ENCODE measurements at regions not wholly inside any gene's neighbourhood (a gene's known extent, or its start where the extent isn't known, plus 50 kb on each side); places are given as distances from the start of the nearest gene placed in this dataset.

- DNase-seq = no peak
- no peak overlapping the region for H2AK5ac ChIP-seq (ENCODE audit: insufficient read length, low read length)
- Mint-ChIP-seq H3K27me3 (ENCODE audit: low read depth) (no peaks in the 10 kb centered on the region), H3K4me1 (no peaks in the 10 kb centered on the region), H3K27ac (no peak overlapping the region), H3K36me3 (ENCODE audit: insufficient read depth in 1 of 3, low read depth in 3 of 3) (no peaks in the 10 kb centered on the region; a peak in 2 of 7 replicates), H3K4me3 (no peak overlapping the region), H3K9me3 (peaks cover 56 to 61% of the 10 kb centered on the region in 2 experiments)
- H3K4me1 ChIP-seq (ENCODE audit: insufficient read depth, low read length) = no peaks in the 10 kb centered on the region
- H3K23ac ChIP-seq (ENCODE audit: insufficient read length, low read depth, low read length) = no peak overlapping the region
- no peaks in the 10 kb centered on the region for H3K23me2 ChIP-seq (ENCODE audit: insufficient read length, low read depth, low read length, poor library complexity, severe bottlenecking)
- no peak overlapping the region for H3K9ac ChIP-seq (ENCODE audit: extremely low read depth, insufficient read length, low read length)
- no peak overlapping the region for H2BK20ac ChIP-seq (ENCODE audit: low read depth, low read length, poor library complexity, severe bottlenecking)
- no peak overlapping the region for H4K8ac ChIP-seq (replicated peaks; ENCODE audit: insufficient read length, low read depth, low read length)
- no peak overlapping the region for H3K56ac ChIP-seq (ENCODE audit: insufficient read length, low read depth, low read length)
- H3K27ac ChIP-seq (ENCODE audit: insufficient read length, low read depth, low read length) = no peak overlapping the region
- no peaks in the 10 kb centered on the region for H3K79me2 ChIP-seq (ENCODE audit: insufficient read depth, low read length)
- no peaks in the 10 kb centered on the region for H3K79me1 ChIP-seq (ENCODE audit: insufficient read depth, low read depth, low read length, poor library complexity, severe bottlenecking)
- no peaks in the 10 kb centered on the region; the same call in 1 of the 2 replicates for H3K27me3 ChIP-seq (ENCODE audit: insufficient read depth, low read length)
- no peak overlapping the region for H3K4ac ChIP-seq (ENCODE audit: low read depth, low read length)
- WGBS (ENCODE audit: extremely low coverage, insufficient read length, low lambda C conversion rate) = no CpG with 5 or more reads among the region's 1 CpG
- H3K14ac ChIP-seq (ENCODE audit: insufficient read depth, low read length) = no peak overlapping the region
- H2BK12ac ChIP-seq (ENCODE audit: insufficient read length, low read depth, low read length) = no peak overlapping the region
- H2AFZ ChIP-seq (ENCODE audit: low read length) = no peak overlapping the region
- no peak overlapping the region for H4K5ac ChIP-seq (ENCODE audit: insufficient read length, low read depth, low read length)
- H4K91ac ChIP-seq (ENCODE audit: insufficient read length, low read depth, low read length) = no peak overlapping the region
- no peak overlapping the region for H3T11ph ChIP-seq (ENCODE audit: low read length)
- TF ChIP-seq CTCF (conservative IDR thresholded peaks at IDR 0.05) = no peak
- H2BK15ac ChIP-seq (ENCODE audit: low read depth, low read length) = no peak overlapping the region
- no peak overlapping the region for H3K18ac ChIP-seq (ENCODE audit: insufficient read length, low read depth, low read length)
- no peak overlapping the region for H2BK120ac ChIP-seq (ENCODE audit: low read depth, low read length, poor library complexity, severe bottlenecking)
- peaks cover 9% of the 10 kb centered on the region for H3K9me3 ChIP-seq (ENCODE audit: control insufficient read depth, low read depth, low read length)
- H2BK5ac ChIP-seq (ENCODE audit: insufficient read length, low read length) = no peak overlapping the region
- H4K20me1 ChIP-seq (ENCODE audit: control insufficient read depth, insufficient read depth, insufficient read length) = no peaks in the 10 kb centered on the region
- H3K4me2 ChIP-seq (ENCODE audit: insufficient read depth, insufficient read length, low read length) = no peak overlapping the region
These were observed 310.0 kb downstream of the SLITRK2 start for GRCh38 chrX:146127617-146128016.

Data from H9 (cell line).